ENCODE measurements at regions not wholly inside any gene's neighbourhood (a gene's known extent, or its start where the extent isn't known, plus 50 kb on each side); places are given as distances from the start of the nearest gene placed in this dataset.

GRCh38 chr14:36083317-36083716 is 93.2 kb downstream of the PTCSC3 start:
- no peak for DNase-seq

DNA sequence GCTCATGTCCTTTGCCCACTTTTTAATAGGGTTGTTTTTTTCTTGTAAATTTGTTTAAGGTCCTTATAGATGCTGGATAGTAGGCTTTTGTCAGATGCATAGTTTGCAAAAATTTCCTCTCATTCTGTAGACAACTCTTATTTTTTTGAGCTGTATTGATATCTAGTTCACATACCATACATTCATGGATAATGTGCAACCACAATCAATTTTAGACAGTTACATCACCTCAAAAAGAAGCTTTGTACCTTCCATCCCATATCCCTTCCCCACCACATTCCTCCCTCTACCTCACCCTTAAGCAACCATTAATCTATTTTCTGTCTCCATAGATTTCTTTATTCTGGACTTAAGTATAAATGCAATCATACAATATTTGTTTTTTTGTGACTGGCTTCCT is 98.4 kb downstream of the PTCSC3 start:
- no peak for DNase-seq

DNA sequence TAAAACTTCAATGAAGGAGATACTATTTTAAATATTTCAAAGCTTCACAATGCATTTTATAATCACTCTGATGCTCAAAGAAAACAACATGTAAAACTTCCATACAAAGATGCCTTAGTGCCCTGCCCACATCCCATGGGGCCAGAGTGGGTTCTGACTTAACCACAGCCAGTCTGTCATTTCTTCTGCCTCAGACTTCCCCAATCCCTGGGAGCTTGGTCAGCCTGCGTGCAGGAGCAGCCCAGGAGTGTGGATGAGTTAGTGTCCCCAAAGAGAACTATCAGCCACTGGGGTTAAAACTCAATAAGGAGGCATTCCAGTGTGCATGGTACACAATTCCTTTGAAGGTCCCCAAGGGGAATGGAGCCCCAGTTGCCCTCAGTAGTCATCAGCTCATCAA is 100.3 kb downstream of the PTCSC3 start:
- no peak for DNase-seq

DNA sequence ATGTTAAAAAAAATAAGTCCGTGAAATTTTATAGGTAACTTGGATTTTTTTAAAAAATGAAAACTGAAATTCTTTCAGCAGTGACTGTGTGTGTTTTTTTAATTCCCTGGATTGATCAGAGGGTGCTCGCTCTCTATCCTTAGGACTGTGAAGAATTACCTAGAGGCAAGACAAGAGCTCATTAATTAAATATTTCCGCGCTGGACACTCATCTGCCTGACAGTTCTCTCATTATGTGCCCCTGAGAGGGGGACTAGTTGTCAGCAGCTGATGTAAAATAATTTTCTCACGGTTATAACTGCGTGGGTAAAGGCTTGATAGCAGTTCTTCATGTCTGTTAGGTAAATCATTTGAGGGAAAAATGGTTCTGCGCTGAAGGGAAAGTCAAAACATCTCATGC is 101.3 kb downstream of the PTCSC3 start:
- no peak for DNase-seq

GRCh38 chr14:36070720-36071043 is 105.8 kb downstream of the PTCSC3 start:
- no peak for DNase-seq

- DNase-seq = peak in 1 of 2 experiments; percentile 33
Observed at GRCh38 chr14:36070031-36070719, 106.3 kb downstream of the PTCSC3 start.

- DNase-seq = peak in 1 of 2 experiments; percentile 34
Observed at GRCh38 chr14:36069535-36069900, 107.0 kb downstream of the PTCSC3 start.

DNA sequence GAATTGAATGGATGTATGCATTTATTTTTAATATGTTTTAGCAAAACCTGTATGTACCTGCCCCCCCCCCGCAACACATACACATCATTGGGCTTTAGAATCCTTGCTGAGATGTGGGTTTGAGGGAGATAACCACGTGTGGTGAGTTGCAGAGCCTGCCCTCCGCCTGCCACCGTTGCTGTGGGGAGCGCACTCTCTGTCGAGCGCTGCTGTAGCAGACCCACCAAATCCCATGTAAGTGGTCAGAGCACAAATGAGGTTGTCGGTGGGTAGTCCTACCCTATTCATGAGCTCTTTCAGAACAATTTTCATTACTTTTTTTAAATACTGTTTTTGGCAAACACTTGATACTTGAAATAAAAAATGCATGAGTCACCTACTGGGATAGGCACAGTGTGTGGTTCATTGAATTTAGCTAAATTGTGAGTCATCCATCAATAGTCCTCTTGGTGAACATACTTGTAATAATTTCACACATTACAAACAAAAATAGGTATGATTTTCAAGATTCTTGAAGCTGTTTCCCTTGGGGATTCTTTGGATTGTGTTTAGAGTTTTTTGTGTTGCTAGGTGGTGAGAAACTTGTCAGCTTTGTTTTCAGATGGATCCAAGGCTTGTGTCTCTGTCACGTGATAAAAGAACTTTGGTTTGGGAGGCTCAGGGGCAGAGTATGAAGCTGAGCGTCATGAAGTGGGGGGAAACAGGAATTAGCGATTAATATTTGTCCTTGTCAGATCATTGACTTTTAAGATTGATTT is 107.6 kb downstream of the PTCSC3 start:
- no peak for DNase-seq

DNA sequence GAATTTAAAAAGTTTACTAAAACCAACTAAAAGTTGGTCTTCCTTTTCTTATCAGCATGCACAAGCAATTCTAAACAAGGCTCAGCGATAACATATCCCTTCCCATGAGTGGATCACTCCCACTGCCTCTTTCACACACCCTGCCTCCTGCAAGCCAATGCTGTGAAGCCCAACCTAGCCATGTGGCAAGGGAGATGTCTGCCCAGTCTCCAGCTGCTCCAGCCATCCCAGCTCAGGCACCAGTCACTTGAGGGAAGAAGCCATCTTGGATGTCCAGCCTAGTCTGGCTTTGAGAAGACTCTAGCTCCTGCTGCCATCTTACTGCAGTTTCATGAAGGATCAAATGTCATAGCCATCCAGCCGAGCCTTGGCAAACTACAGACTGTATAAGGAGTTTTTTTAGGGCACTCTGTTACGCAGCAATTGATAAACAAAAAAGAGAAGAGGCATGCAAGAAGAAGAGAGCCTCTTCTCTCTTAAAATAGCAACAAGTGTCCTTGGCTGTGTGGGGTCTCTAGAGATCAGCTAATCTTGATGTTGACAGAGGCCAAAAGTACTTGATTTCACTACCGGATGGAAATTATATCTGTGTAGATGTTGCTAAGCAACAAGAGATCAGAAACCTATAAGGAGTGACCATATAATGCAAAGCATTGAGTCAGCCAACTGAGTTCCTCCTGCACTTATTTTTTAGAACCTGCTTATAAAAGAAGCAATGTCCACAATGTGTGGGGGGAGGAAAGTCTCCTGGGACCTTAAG is 108.9 kb downstream of the PTCSC3 start:
- DNase-seq = no peak

DNA sequence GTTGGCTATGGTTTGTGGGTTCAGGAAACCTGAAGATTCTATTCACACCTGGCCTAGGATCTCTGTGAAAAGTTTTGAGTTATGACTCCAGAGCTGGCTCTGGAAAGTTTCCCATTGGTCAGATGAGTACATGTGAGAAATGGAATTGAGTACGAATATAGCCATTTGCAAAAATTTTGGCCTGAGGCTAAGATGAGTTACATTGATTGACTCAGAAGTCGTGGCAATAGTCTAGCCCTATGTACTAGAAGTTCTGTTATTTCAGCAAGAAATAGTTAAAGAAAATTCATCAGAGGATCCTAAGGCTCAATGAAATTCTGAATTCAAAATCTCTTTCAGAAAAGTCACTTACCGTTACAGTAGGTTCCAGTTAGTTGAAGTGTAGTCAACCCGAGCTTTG is 109.9 kb downstream of the PTCSC3 start:
- no peak for DNase-seq

GRCh38 chr14:36065831-36066230 is 110.7 kb downstream of the PTCSC3 start:
- DNase-seq = no peak

- DNase-seq = no peak
Observed at GRCh38 chr14:36059531-36059930, 117.0 kb downstream of the PTCSC3 start.

- no peak for DNase-seq
Observed at GRCh38 chr14:36057452-36058116, 118.9 kb downstream of the PTCSC3 start.

GRCh38 chr14:36056845-36057244 is 119.7 kb downstream of the PTCSC3 start:
- no peak for DNase-seq

GRCh38 chr14:36055681-36056225 is 120.8 kb downstream of the PTCSC3 start:
- no peak for DNase-seq

DNA sequence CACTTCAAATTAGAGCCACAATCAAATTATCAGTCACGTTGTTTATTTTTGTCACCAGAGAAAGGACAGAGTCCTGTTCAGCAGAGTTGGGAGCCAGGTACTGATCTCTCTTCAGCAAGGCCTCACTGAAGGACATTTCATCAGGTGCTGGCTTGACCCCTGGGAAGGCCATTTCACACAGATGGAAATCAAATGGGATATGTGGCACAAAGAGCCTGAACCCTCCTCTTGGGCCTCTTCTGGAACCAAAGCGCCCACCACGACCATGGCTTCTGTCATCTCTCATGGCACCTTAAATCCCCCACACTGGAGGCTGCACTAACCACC is 121.5 kb downstream of the PTCSC3 start:
- DNase-seq = no peak

GRCh38 chr14:36054353-36055051 is 122.0 kb downstream of the PTCSC3 start:
- no peak for DNase-seq

DNA sequence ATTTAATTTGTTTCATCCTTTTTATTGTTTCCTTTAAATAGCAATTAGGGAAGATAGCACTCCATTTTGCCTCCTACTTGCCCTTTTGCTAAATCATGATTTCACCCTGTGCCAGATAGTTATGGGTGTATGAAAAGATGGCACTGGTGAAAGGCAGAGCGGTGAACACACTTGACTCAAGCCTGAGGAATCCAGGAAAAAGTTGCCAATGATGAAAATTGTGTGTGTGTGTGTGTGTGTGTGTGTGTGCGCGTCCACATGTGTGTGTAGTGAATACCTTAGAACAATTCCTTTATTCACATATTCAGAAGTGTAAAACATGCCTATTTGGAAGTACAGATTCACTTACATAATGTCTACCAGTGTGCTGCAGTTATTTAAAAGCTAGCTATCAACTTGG is 123.8 kb downstream of the PTCSC3 start:
- DNase-seq = no peak

GRCh38 chr14:36052063-36052462 is 124.5 kb downstream of the PTCSC3 start:
- DNase-seq = no peak

DNA sequence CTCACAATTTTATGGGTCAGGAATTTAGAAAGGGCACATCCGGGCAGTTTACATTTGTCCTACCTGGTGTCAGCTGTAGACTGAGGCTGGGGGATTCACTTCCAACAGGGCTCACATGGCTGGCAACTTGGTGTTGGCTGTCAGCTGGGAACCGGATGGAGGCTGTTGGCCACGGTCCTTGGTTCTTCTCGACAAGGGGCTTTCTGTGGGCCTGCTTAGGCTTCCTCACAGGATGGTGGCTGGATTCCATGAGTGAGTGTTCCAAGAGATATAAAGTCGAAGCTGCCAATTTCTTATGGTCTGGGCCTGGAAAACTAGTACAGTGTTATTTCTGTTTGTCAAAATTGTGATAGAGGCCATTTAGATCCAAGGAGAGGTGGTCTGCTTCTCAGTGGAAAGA is 127.9 kb downstream of the PTCSC3 start:
- no peak for DNase-seq

- no peak for DNase-seq
Observed at GRCh38 chr14:36047912-36048311, 128.6 kb downstream of the PTCSC3 start.

- DNase-seq = no peak
Observed at GRCh38 chr14:36035675-36036074, 140.8 kb downstream of the PTCSC3 start.

DNA sequence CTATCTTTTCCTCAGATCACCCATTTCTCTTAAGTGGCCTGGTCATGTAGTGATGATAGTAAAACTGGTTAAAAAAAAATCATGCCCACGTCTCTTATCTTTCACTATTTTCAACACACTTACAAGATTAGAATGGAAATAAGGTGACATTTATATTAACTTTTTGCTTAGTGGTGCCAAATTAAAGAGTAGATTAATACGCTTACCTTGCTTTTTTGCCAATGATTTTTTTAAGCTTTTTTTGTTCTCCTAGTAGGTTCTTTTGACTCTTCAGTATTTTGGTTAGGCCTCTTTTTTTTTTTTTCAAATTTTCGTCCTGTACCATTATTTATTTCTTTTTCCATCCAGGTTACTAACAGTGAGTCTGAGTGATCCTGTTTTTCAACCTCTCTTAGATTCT is 147.9 kb downstream of the PTCSC3 start:
- no peak for DNase-seq
